ENCODE measurements at regions not wholly inside any gene's neighbourhood (a gene's known extent, or its start where the extent isn't known, plus 50 kb on each side); places are given as distances from the start of the nearest gene placed in this dataset.

- no peaks in the 10 kb centered on the region for H3K36me3 Mint-ChIP-seq
- no peak for DNase-seq
- H3K9me3 Mint-ChIP-seq, result peaks cover 4% of the 10 kb centered on the region
- H3K27me3 Mint-ChIP-seq, result no peaks in the 10 kb centered on the region
- no peak overlapping the region for H3K4me3 Mint-ChIP-seq
- no peak overlapping the region for H3K27ac Mint-ChIP-seq
- CTCF ChIA-PET, result no interaction called here
- no peaks in the 10 kb centered on the region for H3K4me1 Mint-ChIP-seq
Measured at GRCh38 chr7:41117431-41117830, 585.5 kb downstream of the INHBA start.

GRCh38 chr7:41116817-41117216, 586.1 kb downstream of the INHBA start:
- CTCF ChIA-PET, result no interaction called here
- H3K9me3 Mint-ChIP-seq, result peaks cover 4% of the 10 kb centered on the region
- no peak for DNase-seq
- H3K27ac Mint-ChIP-seq, result no peak overlapping the region
- H3K36me3 Mint-ChIP-seq, result no peaks in the 10 kb centered on the region
- H3K4me1 Mint-ChIP-seq, result no peaks in the 10 kb centered on the region
- no peak overlapping the region for H3K4me3 Mint-ChIP-seq
- H3K27me3 Mint-ChIP-seq, result no peaks in the 10 kb centered on the region

- no peak for DNase-seq
- H3K4me3 Mint-ChIP-seq, result no peak overlapping the region
- H3K27me3 Mint-ChIP-seq, result no peaks in the 10 kb centered on the region
- peaks cover 4% of the 10 kb centered on the region for H3K9me3 Mint-ChIP-seq
- H3K4me1 Mint-ChIP-seq, result no peaks in the 10 kb centered on the region
- CTCF ChIA-PET, result no interaction called here
- H3K36me3 Mint-ChIP-seq, result no peaks in the 10 kb centered on the region
- H3K27ac Mint-ChIP-seq, result no peak overlapping the region
Measured at GRCh38 chr7:41116337-41116736, 586.6 kb downstream of the INHBA start.

- DNase-seq, result no peak
- no peaks in the 10 kb centered on the region for H3K4me1 Mint-ChIP-seq
- no peaks in the 10 kb centered on the region for H3K36me3 Mint-ChIP-seq
Measured at GRCh38 chr7:41114691-41115090, 588.2 kb downstream of the INHBA start.

GRCh38 chr7:41114131-41114530, 588.8 kb downstream of the INHBA start:
- CTCF ChIA-PET, result no interaction called here
- Mint-ChIP-seq H3K9me3 (no peaks in the 10 kb centered on the region), H3K27me3 (no peaks in the 10 kb centered on the region), H3K36me3 (no peaks in the 10 kb centered on the region), H3K27ac (no peak overlapping the region), H3K4me1 (no peaks in the 10 kb centered on the region), H3K4me3 (no peak overlapping the region)
- DNase-seq, result no peak

More at GRCh38 chr7:41114691-41115090, 588.2 kb downstream of the INHBA start:
- H3K4me3 Mint-ChIP-seq, result no peak overlapping the region
- CTCF ChIA-PET, result no interaction called here
- H3K27me3 Mint-ChIP-seq, result no peaks in the 10 kb centered on the region
- no peak overlapping the region for H3K27ac Mint-ChIP-seq
- no peaks in the 10 kb centered on the region for H3K9me3 Mint-ChIP-seq

- Mint-ChIP-seq H3K27me3 (no peaks in the 10 kb centered on the region), H3K4me1 (no peaks in the 10 kb centered on the region), H3K9me3 (no peaks in the 10 kb centered on the region), H3K27ac (no peak overlapping the region), H3K4me3 (no peak overlapping the region), H3K36me3 (no peaks in the 10 kb centered on the region)
- no peak for DNase-seq
- CTCF ChIA-PET, result no interaction called here
Measured at GRCh38 chr7:41113719-41114118, 589.2 kb downstream of the INHBA start.

- H3K36me3 Mint-ChIP-seq, result no peaks in the 10 kb centered on the region
- H3K4me3 Mint-ChIP-seq, result no peak overlapping the region
- CTCF ChIA-PET, result no interaction called here
- DNase-seq, result no peak
- no peaks in the 10 kb centered on the region for H3K9me3 Mint-ChIP-seq
- no peak overlapping the region for H3K27ac Mint-ChIP-seq
- no peaks in the 10 kb centered on the region for H3K27me3 Mint-ChIP-seq
- H3K4me1 Mint-ChIP-seq, result no peaks in the 10 kb centered on the region
Measured at GRCh38 chr7:41110186-41110585, 592.7 kb downstream of the INHBA start.

GRCh38 chr7:41108821-41109220, 594.1 kb downstream of the INHBA start:
- DNase-seq, result no peak
- CTCF ChIA-PET, result no interaction called here
- Mint-ChIP-seq H3K27ac (no peak overlapping the region), H3K9me3 (no peaks in the 10 kb centered on the region), H3K4me1 (no peaks in the 10 kb centered on the region), H3K27me3 (no peaks in the 10 kb centered on the region), H3K36me3 (no peaks in the 10 kb centered on the region), H3K4me3 (no peak overlapping the region)

GRCh38 chr7:41107938-41108448, 594.9 kb downstream of the INHBA start:
- H3K4me3 Mint-ChIP-seq, result no peak overlapping the region
- peaks cover 1% of the 10 kb centered on the region for H3K9me3 Mint-ChIP-seq
- H3K4me1 Mint-ChIP-seq, result no peaks in the 10 kb centered on the region
- H3K27ac Mint-ChIP-seq, result no peak overlapping the region
- no peaks in the 10 kb centered on the region for H3K36me3 Mint-ChIP-seq
- no peak for DNase-seq
- CTCF ChIA-PET, result no interaction called here
- no peaks in the 10 kb centered on the region for H3K27me3 Mint-ChIP-seq

GRCh38 chr7:41107330-41107937, 595.5 kb downstream of the INHBA start:
- Mint-ChIP-seq H3K36me3 (no peaks in the 10 kb centered on the region), H3K27me3 (no peaks in the 10 kb centered on the region), H3K27ac (no peak overlapping the region), H3K4me3 (no peak overlapping the region), H3K9me3 (peaks cover 1% of the 10 kb centered on the region), H3K4me1 (no peaks in the 10 kb centered on the region)
- CTCF ChIA-PET, result no interaction called here
- DNase-seq, result no peak

- CTCF ChIA-PET, result no interaction called here
- H3K36me3 Mint-ChIP-seq, result no peaks in the 10 kb centered on the region
Measured at GRCh38 chr7:41104631-41105030, 598.3 kb downstream of the INHBA start.

GRCh38 chr7:41103331-41103730, 599.6 kb downstream of the INHBA start:
- DNase-seq, result no peak
- Mint-ChIP-seq H3K27me3 (no peaks in the 10 kb centered on the region), H3K9me3 (peaks cover 1% of the 10 kb centered on the region), H3K36me3 (no peaks in the 10 kb centered on the region), H3K4me1 (no peaks in the 10 kb centered on the region), H3K27ac (no peak overlapping the region), H3K4me3 (no peak overlapping the region)
- CTCF ChIA-PET, result no interaction called here

More at GRCh38 chr7:41104631-41105030, 598.3 kb downstream of the INHBA start:
- Mint-ChIP-seq H3K4me3 (no peak overlapping the region), H3K27ac (no peak overlapping the region), H3K4me1 (no peaks in the 10 kb centered on the region), H3K27me3 (no peaks in the 10 kb centered on the region), H3K9me3 (peaks cover 1% of the 10 kb centered on the region)
- no peak for DNase-seq

GRCh38 chr7:41098846-41099245, 604.0 kb downstream of the INHBA start:
- no peak for DNase-seq
- Mint-ChIP-seq H3K9me3 (peaks cover 1% of the 10 kb centered on the region), H3K27me3 (no peaks in the 10 kb centered on the region), H3K27ac (no peak overlapping the region), H3K36me3 (no peaks in the 10 kb centered on the region), H3K4me1 (no peaks in the 10 kb centered on the region), H3K4me3 (no peak overlapping the region)
- CTCF ChIA-PET, result no interaction called here

GRCh38 chr7:41098402-41098801, 604.5 kb downstream of the INHBA start:
- no peak for DNase-seq
- H3K27me3 Mint-ChIP-seq, result no peaks in the 10 kb centered on the region
- no peaks in the 10 kb centered on the region for H3K4me1 Mint-ChIP-seq
- peaks cover 1% of the 10 kb centered on the region for H3K9me3 Mint-ChIP-seq
- H3K4me3 Mint-ChIP-seq, result no peak overlapping the region
- CTCF ChIA-PET, result no interaction called here
- no peak overlapping the region for H3K27ac Mint-ChIP-seq
- no peaks in the 10 kb centered on the region for H3K36me3 Mint-ChIP-seq

- no peaks in the 10 kb centered on the region for H3K9me3 Mint-ChIP-seq
- H3K4me1 Mint-ChIP-seq, result no peaks in the 10 kb centered on the region
- H3K36me3 Mint-ChIP-seq, result no peaks in the 10 kb centered on the region
- CTCF ChIA-PET, result no interaction called here
- no peak overlapping the region for H3K27ac Mint-ChIP-seq
- H3K4me3 Mint-ChIP-seq, result no peak overlapping the region
- DNase-seq, result no peak
- no peaks in the 10 kb centered on the region for H3K27me3 Mint-ChIP-seq
Measured at GRCh38 chr7:41097501-41097900, 605.4 kb downstream of the INHBA start.

- no peak for DNase-seq
- CTCF ChIA-PET, result no interaction called here
- no peaks in the 10 kb centered on the region for H3K4me1 Mint-ChIP-seq
Measured at GRCh38 chr7:41096917-41097316, 606.0 kb downstream of the INHBA start.

More at GRCh38 chr7:41096917-41097316, 606.0 kb downstream of the INHBA start:
- Mint-ChIP-seq H3K27ac (no peak overlapping the region), H3K27me3 (no peaks in the 10 kb centered on the region), H3K4me3 (no peak overlapping the region), H3K9me3 (no peaks in the 10 kb centered on the region), H3K36me3 (no peaks in the 10 kb centered on the region)
